PC-3 (cell line): ENCODE measurements at regions not wholly inside any gene's neighbourhood (a gene's known extent, or its start where the extent isn't known, plus 50 kb on each side); places are given as distances from the start of the nearest gene placed in this dataset.
"Not testable (repeated sequence)": the region's sequence is repeated elsewhere in the genome, so short reads cannot be mapped to it uniquely, and the experiment has no call there.

Experiments used
- ATAC-seq: fragments of 200-7000 bp; cut with Tn5 transposase; 2 replicates; pipeline ENCODE4 v1.9.1; 2020; ENCODE audit warnings: mild to moderate bottlenecking, moderate library complexity
- BruUV-seq: library from RNA; stranded (reverse); fragments of 400-500 nt; replicated peaks from 2 replicates; lab custom pipeline; 2021; lab: Mats Ljungman, UMichigan
- CTCF ChIA-PET: fragments of 300-600 bp; sonication (Branson Sonifier 250); formaldehyde crosslinking; loops from one replicate; lab custom pipeline; 2022; ENCODE audit warnings: antibody characterized with exemption; lab: Charles Lee
- POLR2A ChIA-PET: fragments of 300-600 bp; sonication (Branson Sonifier 250); formaldehyde crosslinking; loops from one replicate; lab custom pipeline; 2022; ENCODE audit warnings: antibody characterized with exemption; ENCODE audit not compliant: unreplicated experiment; lab: Charles Lee
- DNase-seq: peaks from one replicate; pipeline ENCODE4 v3.0.0-alpha.2; 2015
- H2AFZ ChIP-seq: fragments of 300-600 bp; sonication (generic); 2 replicates; pipeline ENCODE4 v1.6.0; 2016; ENCODE audit warnings: antibody characterized with exemption, low read length
- H3F3A ChIP-seq: fragments of 300-600 bp; sonication (generic); one replicate; pipeline ENCODE4 v1.6.0; 2017; ENCODE audit warnings: antibody characterized with exemption, low read length, control low read depth, mild to moderate bottlenecking; ENCODE audit not compliant: unreplicated experiment
- H3K27ac ChIP-seq: fragments of 300-600 bp; sonication (generic); 2 replicates; pipeline ENCODE4 v1.5.1; 2016; ENCODE audit warnings: mild to moderate bottlenecking, low read length
- H3K27me3 ChIP-seq: fragments of 300-600 bp; sonication (generic); 2 replicates; pipeline ENCODE4 v1.6.1; 2016; ENCODE audit warnings: low read length, mixed read lengths
- H3K36me3 ChIP-seq: fragments of 300-600 bp; sonication (generic); 2 replicates; pipeline ENCODE4 v1.6.1; 2016; ENCODE audit warnings: low read depth, mixed run types, low read length, mixed read lengths
- H3K4me1 ChIP-seq: fragments of 300-600 bp; sonication (generic); 2 replicates; pipeline ENCODE4 v1.5.1; 2016; ENCODE audit warnings: low read length; ENCODE audit not compliant: insufficient read depth
- H3K4me2 ChIP-seq: fragments of 300-600 bp; sonication (generic); 2 replicates; pipeline ENCODE4 v1.6.0; 2016; ENCODE audit warnings: low read length
- H3K4me3 ChIP-seq: fragments of 300-600 bp; sonication (generic); 2 replicates; pipeline ENCODE4 v1.5.1; 2016; ENCODE audit warnings: mild to moderate bottlenecking, low read length, mixed read lengths
- H3K79me2 ChIP-seq: fragments of 300-600 bp; sonication (generic); 2 replicates; pipeline ENCODE4 v1.6.1; 2017; ENCODE audit warnings: low read length, mixed read lengths
- H3K9ac ChIP-seq: fragments of 300-600 bp; sonication (generic); 2 replicates; pipeline ENCODE4 v1.6.0; 2016; ENCODE audit warnings: mild to moderate bottlenecking, low read length
- H3K9me2 ChIP-seq: fragments of 300-600 bp; sonication (generic); replicated peaks from 2 replicates; pipeline ENCODE4 v1.6.1; 2016; ENCODE audit warnings: mixed run types, low read length, mixed read lengths
- H3K9me3 ChIP-seq: fragments of 300-600 bp; sonication (generic); 2 replicates; pipeline ENCODE4 v1.6.1; 2016; ENCODE audit warnings: low read length, mixed read lengths
- H4K20me1 ChIP-seq: fragments of 300-600 bp; sonication (generic); 2 replicates; pipeline ENCODE4 v1.6.1; 2016; ENCODE audit warnings: low read length, mixed read lengths
- EZH2 ChIP-seq: fragments of 300-600 bp; sonication (generic); IDR thresholded peaks from one replicate; pipeline ENCODE4 v1.6.1; 2017; ENCODE audit warnings: antibody characterized with exemption, mild to moderate bottlenecking, low read length; ENCODE audit not compliant: unreplicated experiment
- EZH2phosphoT487 ChIP-seq: fragments of 300-600 bp; sonication (generic); IDR thresholded peaks from 2 replicates; pipeline ENCODE4 v1.6.1; 2018; ENCODE audit warnings: mild to moderate bottlenecking, antibody characterized with exemption, low read length, borderline replicate concordance
- intact Hi-C: fragments of 100-400 bp; cut with micrococcal nuclease; formaldehyde crosslinking; loops from 2 replicates; pipeline ENCODE4 v1.9.0; 2023
- TF ChIP-seq, protein P1 (sequence below): fragments of 300-600 bp; sonication (generic); conservative IDR thresholded peaks from 2 replicates; pipeline ENCODE4 v1.5.1; 2017; ENCODE audit warnings: antibody characterized with exemption, low read depth, mild to moderate bottlenecking, low read length

DNA sequence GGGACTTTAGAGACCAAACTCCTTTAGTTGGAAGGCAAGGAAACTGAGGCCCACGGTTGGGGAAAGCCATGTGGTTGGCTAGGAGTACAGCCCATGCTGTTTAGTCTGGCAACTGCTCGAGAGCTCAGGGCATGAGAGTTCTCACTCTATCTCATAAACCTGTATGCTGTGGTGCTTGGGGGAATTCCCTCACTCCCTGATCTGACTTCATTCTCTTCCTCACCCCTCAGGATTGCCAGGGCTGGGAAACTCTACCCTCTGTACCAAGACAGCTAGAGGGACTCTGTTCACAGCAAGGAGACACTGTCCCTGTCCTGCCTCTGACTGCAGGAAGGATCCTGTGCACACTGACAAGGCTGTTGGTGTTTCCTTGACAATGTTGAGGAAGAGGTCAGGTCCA, 230.2 kb downstream of the ZNF621 start:
- no peak for ATAC-seq
- CTCF ChIA-PET = no interaction called here

DNA sequence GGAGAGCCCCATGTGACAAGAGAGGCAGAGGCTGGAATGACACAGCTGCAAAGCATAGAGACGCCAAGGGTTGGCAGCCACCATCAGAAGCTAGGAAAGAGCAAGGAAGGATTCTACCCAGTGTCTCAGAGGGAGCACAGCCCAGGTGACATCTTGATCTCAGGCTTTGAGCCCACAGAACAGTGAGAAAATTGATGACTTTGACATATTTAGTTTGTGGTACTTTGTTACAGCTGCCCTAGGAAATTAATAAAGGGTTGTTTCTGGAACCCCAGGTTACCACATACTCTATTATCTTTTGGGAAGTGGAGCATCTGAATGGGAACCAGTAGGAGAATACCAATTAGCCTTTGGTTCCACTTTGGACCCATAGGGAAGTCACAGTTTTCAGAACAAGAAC, 231.7 kb downstream of the ZNF621 start:
- ChIA-PET POLR2A (no interaction called here), CTCF (no interaction called here)
- Histone ChIP-seq H3K27me3 (peaks cover 15% of the 10 kb centered on the region; the same call in 1 of the 2 replicates), H3K27ac (no peak overlapping the region), H3K9me3 (no peaks in the 10 kb centered on the region), H3K4me2 (no peak overlapping the region), H3K9ac (no peak overlapping the region), H3K79me2 (no peaks in the 10 kb centered on the region), H3K36me3 (no peaks in the 10 kb centered on the region), H3K4me3 (no peak overlapping the region), H2AFZ (no peak overlapping the region), H3K4me1 (no peaks in the 10 kb centered on the region), H3K9me2 (no peaks in the 10 kb centered on the region), H4K20me1 (no peaks in the 10 kb centered on the region), H3F3A (no peaks in the 10 kb centered on the region)
- DNase-seq (no peak), ATAC-seq (no peak)
- TF ChIP-seq, protein P1, sequence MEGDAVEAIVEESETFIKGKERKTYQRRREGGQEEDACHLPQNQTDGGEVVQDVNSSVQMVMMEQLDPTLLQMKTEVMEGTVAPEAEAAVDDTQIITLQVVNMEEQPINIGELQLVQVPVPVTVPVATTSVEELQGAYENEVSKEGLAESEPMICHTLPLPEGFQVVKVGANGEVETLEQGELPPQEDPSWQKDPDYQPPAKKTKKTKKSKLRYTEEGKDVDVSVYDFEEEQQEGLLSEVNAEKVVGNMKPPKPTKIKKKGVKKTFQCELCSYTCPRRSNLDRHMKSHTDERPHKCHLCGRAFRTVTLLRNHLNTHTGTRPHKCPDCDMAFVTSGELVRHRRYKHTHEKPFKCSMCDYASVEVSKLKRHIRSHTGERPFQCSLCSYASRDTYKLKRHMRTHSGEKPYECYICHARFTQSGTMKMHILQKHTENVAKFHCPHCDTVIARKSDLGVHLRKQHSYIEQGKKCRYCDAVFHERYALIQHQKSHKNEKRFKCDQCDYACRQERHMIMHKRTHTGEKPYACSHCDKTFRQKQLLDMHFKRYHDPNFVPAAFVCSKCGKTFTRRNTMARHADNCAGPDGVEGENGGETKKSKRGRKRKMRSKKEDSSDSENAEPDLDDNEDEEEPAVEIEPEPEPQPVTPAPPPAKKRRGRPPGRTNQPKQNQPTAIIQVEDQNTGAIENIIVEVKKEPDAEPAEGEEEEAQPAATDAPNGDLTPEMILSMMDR = no peak
- TF ChIP-seq EZH2phosphoT487 (no peak), EZH2 (no peak)
- BruUV-seq = no TSS peak
- intact Hi-C loops = no loop called here

More for the DNA sequence above, 230.2 kb downstream of the ZNF621 start:
- Histone ChIP-seq H3K4me3 (no peak overlapping the region), H3K79me2 (no peaks in the 10 kb centered on the region), H3F3A (no peaks in the 10 kb centered on the region), H3K9ac (no peak overlapping the region), H3K36me3 (no peaks in the 10 kb centered on the region), H2AFZ (no peak overlapping the region), H3K9me3 (no peaks in the 10 kb centered on the region), H3K9me2 (no peaks in the 10 kb centered on the region), H3K27me3 (peaks cover 24% of the 10 kb centered on the region; the same call in 1 of the 2 replicates), H3K27ac (no peak overlapping the region), H3K4me1 (no peaks in the 10 kb centered on the region), H3K4me2 (no peak overlapping the region), H4K20me1 (no peaks in the 10 kb centered on the region)
- POLR2A ChIA-PET = no interaction called here
- intact Hi-C loops = no loop called here
- TF ChIP-seq, protein P1 = no peak
- no peak for TF ChIP-seq EZH2
- TF ChIP-seq EZH2phosphoT487 = no peak
- DNase-seq = no peak
- BruUV-seq = no TSS peak

DNA sequence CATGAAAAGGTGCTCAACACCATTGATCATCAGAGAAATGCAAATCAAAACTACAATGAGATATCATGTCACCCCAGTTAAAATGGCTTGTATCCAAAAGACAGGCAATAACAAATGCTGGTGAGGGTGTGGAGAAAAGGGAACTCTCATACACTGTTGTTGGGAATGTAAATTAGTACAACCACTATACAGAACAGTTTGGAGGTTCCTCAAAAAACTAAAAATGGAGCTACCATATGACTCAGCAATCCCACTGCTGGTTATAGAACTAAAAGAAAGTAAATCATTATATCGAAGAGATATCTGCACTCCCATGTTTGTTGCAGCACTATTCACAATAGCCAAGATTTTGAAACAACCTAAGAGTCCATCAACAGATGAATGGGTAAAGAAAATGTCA, 238.0 kb downstream of the ZNF621 start:
- CTCF ChIA-PET, POLR2A ChIA-PET, H3K27me3 ChIP-seq, H3K4me3 ChIP-seq, H3K9me2 ChIP-seq, BruUV-seq, H3K4me1 ChIP-seq, H2AFZ ChIP-seq, H3K9ac ChIP-seq, intact Hi-C loops, H4K20me1 ChIP-seq, H3F3A ChIP-seq, DNase-seq, H3K9me3 ChIP-seq, ATAC-seq, H3K27ac ChIP-seq, H3K4me2 ChIP-seq, H3K36me3 ChIP-seq, H3K79me2 ChIP-seq: not testable (repeated sequence)
